Activated B cell treated with CpG ODN at 0.5 μM for 24 hours (primary cell): ENCODE measurements at regions not wholly inside any gene's neighbourhood (a gene's known extent, or its start where the extent isn't known, plus 50 kb on each side); places are given as distances from the start of the nearest gene placed in this dataset.

Source experiments
- ATAC-seq: fragments of 200-7000 bp; cut with Tn5 transposase; one replicate; pipeline ENCODE4 v1.10.0; 2021; ENCODE audit warnings: low read depth, mild to moderate bottlenecking, moderate library complexity
- CTCF ChIA-PET: fragments of 350-600 bp; sonication (Branson Sonifier 250); formaldehyde crosslinking; loops from one replicate; lab custom pipeline; 2021; ENCODE audit warnings: antibody characterized with exemption; lab: Charles Lee
- POLR2A ChIA-PET: fragments of 350-600 bp; sonication (Branson Sonifier 250); formaldehyde crosslinking; loops from one replicate; lab custom pipeline; 2021; ENCODE audit warnings: antibody characterized with exemption; lab: Charles Lee
- DNase-seq: peaks from one replicate; pipeline ENCODE4 v3.0.0; 2022
- H3K27ac Mint-ChIP-seq: one replicate; pipeline ENCODE4 v1.8.0; 2020; ENCODE audit warnings: mixed read lengths
- H3K27me3 Mint-ChIP-seq: one replicate; pipeline ENCODE4 v1.8.0; 2021; ENCODE audit warnings: mixed read lengths
- H3K36me3 Mint-ChIP-seq: one replicate; pipeline ENCODE4 v1.8.0; 2021; ENCODE audit warnings: low read depth, mixed read lengths
- H3K4me1 Mint-ChIP-seq: one replicate; pipeline ENCODE4 v1.8.0; 2021; ENCODE audit warnings: mixed read lengths
- H3K4me3 Mint-ChIP-seq: one replicate; pipeline ENCODE4 v1.8.0; 2020; ENCODE audit warnings: mild to moderate bottlenecking, mixed read lengths
- H3K9me3 Mint-ChIP-seq: one replicate; pipeline ENCODE4 v1.8.0; 2020; ENCODE audit warnings: mixed read lengths
- intact Hi-C: fragments of 100-400 bp; cut with micrococcal nuclease; formaldehyde crosslinking; loops from one replicate; pipeline ENCODE4 v1.15.1; 2024
- TF ChIP-seq, protein P1 (sequence below): fragments of 200-600 bp; IDR thresholded peaks from one replicate; pipeline ENCODE4 v1.8.0; 2022; ENCODE audit warnings: antibody characterized with exemption, mild to moderate bottlenecking

DNA sequence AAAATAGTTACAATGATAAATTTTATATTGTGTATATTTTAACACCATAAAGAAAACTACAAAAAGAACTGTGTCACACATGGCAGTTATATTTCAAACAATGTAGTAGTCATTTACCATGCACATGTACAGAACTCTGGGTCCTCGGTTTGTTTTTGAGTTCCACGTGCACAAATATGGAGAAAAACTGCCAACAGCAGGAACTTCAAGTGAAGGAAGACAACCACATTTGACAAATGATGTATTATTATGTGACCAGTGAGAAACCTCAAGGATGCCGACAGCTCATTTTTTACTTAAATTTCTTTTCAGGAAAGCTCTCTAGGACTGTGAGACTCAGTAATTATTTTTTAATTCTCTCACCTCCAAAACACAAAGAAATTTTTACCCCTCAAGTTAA lies 244.2 kb upstream of the USP15 start:
- Mint-ChIP-seq H3K4me1 (no peaks in the 10 kb centered on the region), H3K4me3 (no peak overlapping the region), H3K27me3 (peaks cover 3% of the 10 kb centered on the region), H3K9me3 (no peaks in the 10 kb centered on the region), H3K36me3 (no peaks in the 10 kb centered on the region), H3K27ac (no peak overlapping the region)
- ChIA-PET POLR2A (no interaction called here), CTCF (no interaction called here)
- ATAC-seq, result no peak
- TF ChIP-seq, protein P1, sequence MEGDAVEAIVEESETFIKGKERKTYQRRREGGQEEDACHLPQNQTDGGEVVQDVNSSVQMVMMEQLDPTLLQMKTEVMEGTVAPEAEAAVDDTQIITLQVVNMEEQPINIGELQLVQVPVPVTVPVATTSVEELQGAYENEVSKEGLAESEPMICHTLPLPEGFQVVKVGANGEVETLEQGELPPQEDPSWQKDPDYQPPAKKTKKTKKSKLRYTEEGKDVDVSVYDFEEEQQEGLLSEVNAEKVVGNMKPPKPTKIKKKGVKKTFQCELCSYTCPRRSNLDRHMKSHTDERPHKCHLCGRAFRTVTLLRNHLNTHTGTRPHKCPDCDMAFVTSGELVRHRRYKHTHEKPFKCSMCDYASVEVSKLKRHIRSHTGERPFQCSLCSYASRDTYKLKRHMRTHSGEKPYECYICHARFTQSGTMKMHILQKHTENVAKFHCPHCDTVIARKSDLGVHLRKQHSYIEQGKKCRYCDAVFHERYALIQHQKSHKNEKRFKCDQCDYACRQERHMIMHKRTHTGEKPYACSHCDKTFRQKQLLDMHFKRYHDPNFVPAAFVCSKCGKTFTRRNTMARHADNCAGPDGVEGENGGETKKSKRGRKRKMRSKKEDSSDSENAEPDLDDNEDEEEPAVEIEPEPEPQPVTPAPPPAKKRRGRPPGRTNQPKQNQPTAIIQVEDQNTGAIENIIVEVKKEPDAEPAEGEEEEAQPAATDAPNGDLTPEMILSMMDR, result no peak
- no peak for DNase-seq
- intact Hi-C loops, result no loop called here

DNA sequence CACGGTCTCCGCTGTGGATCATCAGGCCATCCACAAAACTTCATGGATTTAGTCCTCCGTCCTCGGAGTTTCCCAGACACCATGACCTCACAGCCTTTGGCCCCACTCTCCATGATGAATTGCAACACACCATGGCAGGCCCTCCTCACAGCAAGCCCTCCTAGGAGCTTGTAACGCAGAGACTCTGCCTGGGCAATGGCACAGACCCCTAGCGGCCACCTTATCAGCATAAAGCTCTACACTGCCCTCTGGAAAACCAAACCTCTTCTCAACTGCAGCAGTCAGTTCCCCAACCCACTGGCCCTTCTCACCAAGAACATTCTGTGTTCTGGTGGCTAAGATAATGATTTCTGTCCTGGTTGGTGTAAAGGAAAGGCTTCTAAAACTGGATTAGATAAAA lies 238.4 kb upstream of the USP15 start:
- ATAC-seq, result no peak
- intact Hi-C loops, result no loop called here

DNA sequence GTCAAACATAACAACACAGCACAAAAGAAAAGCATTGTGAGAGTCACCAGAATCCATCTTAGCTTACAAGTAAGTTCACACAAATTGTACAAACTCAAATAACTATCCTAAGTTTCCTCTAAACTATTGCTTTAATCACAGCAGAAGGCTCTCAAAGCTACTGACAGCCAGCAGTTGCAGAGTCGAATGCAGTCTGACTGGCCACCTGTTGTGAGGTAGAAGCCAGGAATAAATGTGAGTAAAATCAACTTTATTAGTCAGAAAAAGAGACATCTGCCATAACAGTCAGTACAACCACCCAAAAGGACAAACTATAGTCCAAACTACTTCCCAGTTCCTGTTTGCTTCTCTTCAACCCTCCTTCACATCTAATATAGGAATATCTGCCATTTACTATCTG lies 231.7 kb upstream of the USP15 start:
- ATAC-seq, result no peak
- no peaks in the 10 kb centered on the region for H3K9me3 Mint-ChIP-seq
- no peaks in the 10 kb centered on the region for H3K36me3 Mint-ChIP-seq
- DNase-seq, result no peak
- TF ChIP-seq, protein P1, result no peak
- H3K4me3 Mint-ChIP-seq, result no peak overlapping the region
- intact Hi-C loops, result no loop called here
- POLR2A ChIA-PET, result no interaction called here
- H3K4me1 Mint-ChIP-seq, result no peaks in the 10 kb centered on the region
- CTCF ChIA-PET, result no interaction called here
- no peaks in the 10 kb centered on the region for H3K27me3 Mint-ChIP-seq
- H3K27ac Mint-ChIP-seq, result no peak overlapping the region

More for the DNA sequence above, 238.4 kb upstream of the USP15 start:
- no peaks in the 10 kb centered on the region for H3K27me3 Mint-ChIP-seq
- ChIA-PET POLR2A (no interaction called here), CTCF (no interaction called here)
- no peak overlapping the region for H3K27ac Mint-ChIP-seq
- TF ChIP-seq, protein P1, result no peak
- no peak for DNase-seq
- no peaks in the 10 kb centered on the region for H3K36me3 Mint-ChIP-seq
- H3K4me1 Mint-ChIP-seq, result no peaks in the 10 kb centered on the region
- H3K9me3 Mint-ChIP-seq, result no peaks in the 10 kb centered on the region
- H3K4me3 Mint-ChIP-seq, result no peak overlapping the region

DNA sequence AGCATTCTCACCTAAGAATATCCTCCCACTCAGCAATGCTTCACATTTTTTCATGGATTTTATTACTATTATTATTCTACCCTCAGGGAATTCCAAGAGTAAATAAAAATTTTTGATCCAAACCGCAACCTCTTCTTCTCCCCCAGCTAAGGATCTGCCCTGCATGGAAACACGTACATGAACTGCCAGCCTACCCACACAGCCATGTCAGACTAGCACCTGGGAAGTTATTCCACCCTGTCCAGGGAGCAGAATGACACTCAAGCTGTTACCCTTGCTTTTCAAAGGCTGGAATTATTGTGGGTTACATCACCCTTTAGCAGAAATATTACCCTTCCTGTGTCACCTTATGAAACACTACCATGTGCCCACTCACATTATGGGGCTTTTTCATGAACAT lies 227.3 kb upstream of the USP15 start:
- intact Hi-C loops, result no loop called here
- Mint-ChIP-seq H3K4me1 (no peaks in the 10 kb centered on the region), H3K27ac (no peak overlapping the region), H3K4me3 (no peak overlapping the region), H3K9me3 (no peaks in the 10 kb centered on the region), H3K27me3 (no peaks in the 10 kb centered on the region), H3K36me3 (no peaks in the 10 kb centered on the region)
- TF ChIP-seq, protein P1, result no peak
- DNase-seq (no peak), ATAC-seq (no peak)
- ChIA-PET CTCF (no interaction called here), POLR2A (no interaction called here)

DNA sequence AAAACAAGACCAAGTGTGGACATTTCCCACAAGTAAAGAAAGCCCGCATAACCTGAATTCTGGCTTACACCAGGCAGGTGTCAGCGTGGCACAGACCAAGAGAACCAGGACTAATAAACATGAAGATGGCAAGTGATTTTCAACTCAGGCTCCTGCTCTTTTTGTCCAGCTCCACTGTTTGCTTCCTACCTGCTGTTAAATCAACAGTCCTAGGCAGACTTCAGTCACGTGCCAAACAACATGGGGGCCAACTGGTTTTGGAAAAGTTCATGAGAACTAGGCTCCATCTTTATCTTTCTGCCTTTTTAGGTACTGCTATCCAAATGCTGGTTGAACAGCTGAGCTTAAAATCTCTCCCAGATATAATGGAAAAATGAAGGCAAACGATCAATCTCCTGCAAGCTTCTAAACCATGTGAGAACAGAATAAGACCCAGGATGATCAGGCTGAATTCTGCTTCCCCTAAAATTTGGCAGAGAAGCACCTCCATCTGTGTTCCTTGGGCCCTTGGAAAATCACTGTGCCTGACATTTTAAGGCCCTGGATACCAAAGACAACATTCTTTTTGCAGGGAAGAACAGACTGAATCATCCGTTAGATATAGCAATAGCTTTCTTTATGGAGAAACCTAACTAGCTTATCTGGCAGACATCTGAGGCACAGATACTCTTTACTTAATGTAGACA lies 215.6 kb upstream of the USP15 start:
- H3K9me3 Mint-ChIP-seq, result no peaks in the 10 kb centered on the region
- no peaks in the 10 kb centered on the region for H3K36me3 Mint-ChIP-seq
- intact Hi-C loops, result no loop called here
- DNase-seq (no peak), ATAC-seq (no peak)
- ChIA-PET CTCF (no interaction called here), POLR2A (no interaction called here)
- TF ChIP-seq, protein P1, result no peak
- no peaks in the 10 kb centered on the region for H3K27me3 Mint-ChIP-seq
- no peaks in the 10 kb centered on the region for H3K4me1 Mint-ChIP-seq
- no peak overlapping the region for H3K4me3 Mint-ChIP-seq
- H3K27ac Mint-ChIP-seq, result no peak overlapping the region
